Peyer's patch (tissue), 4 donors: ENCODE measurements at regions not wholly inside any gene's neighbourhood (a gene's known extent, or its start where the extent isn't known, plus 50 kb on each side); places are given as distances from the start of the nearest gene placed in this dataset.

Experiments used
- DNase-seq, 3 donors: peaks; one replicate each; pipeline ENCODE4 v3.0.0-alpha.2; 2017 to 2019
- H3K27ac ChIP-seq, 4 donors: fragments of 200-600 bp; sonication (generic); one replicate each; pipeline ENCODE4 v1.5.1; 2016 to 2019
- H3K27me3 ChIP-seq, 2 donors: fragments of 200-600 bp; sonication (generic); one replicate each; pipeline ENCODE4 v1.5.1; 2019
- H3K36me3 ChIP-seq, 3 donors: fragments of 200-600 bp; sonication (generic); one replicate each; pipeline ENCODE4 v1.5.1; 2016 to 2019
- H3K4me1 ChIP-seq, 4 donors: fragments of 200-600 bp; sonication (generic); one replicate each; pipeline ENCODE4 v1.5.1; 2016 to 2019
- H3K4me3 ChIP-seq, 4 donors: fragments of 200-600 bp; sonication (generic); 1 replicate in 3 of 4; 2 replicates in 1 of 4; pipeline ENCODE4 v1.5.1; 2016 to 2019; ENCODE audit warnings: mild to moderate bottlenecking in 1 of 4
- H3K9me3 ChIP-seq, 4 donors: fragments of 200-600 bp; sonication (generic); one replicate each; pipeline ENCODE4 v1.5.1; 2016 to 2019; ENCODE audit warnings: mild to moderate bottlenecking in 1 of 4
- POLR2A ChIP-seq, 2 donors: fragments of 450-650 bp; IDR thresholded peaks; one replicate each; pipeline ENCODE4 v1.5.1; 2017; ENCODE audit warnings: antibody characterized with exemption in 2 of 2, mild to moderate bottlenecking in 2 of 2, moderate library complexity in 2 of 2
- TF ChIP-seq, protein P1 (sequence below), 6 experiments: fragments of 450-650 bp in 4 of 6; fragments of 200-600 bp in 2 of 6; sonication (generic) in 1 of 6; IDR thresholded peaks; one replicate each; pipeline ENCODE4 v1.5.1; 2017 to 2019; ENCODE audit warnings: antibody characterized with exemption in 6 of 6, mild to moderate bottlenecking in 3 of 6, moderate library complexity in 1 of 6

DNA sequence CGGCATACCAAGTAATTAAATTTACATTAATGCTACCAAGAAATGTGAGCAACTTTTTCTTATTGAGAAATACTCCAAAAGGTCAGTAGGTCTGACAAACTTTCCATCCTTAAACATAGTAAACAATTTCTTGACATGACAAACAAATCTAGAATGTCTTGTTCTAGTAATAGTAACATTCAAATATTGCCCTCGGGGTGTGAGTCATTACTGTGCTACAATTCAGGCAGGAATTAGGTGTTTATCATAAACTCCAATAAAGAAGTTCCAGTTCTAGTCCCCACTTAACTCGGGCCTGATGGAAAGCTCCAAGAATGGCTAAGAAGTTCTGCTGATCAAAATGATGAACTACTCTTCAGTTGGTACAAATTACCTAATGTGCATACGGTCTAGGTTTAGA lies 235.6 kb upstream of the TUSC1 start:
- no peak overlapping the region for H3K4me3 ChIP-seq
- H3K36me3 ChIP-seq = no peaks in the 10 kb centered on the region
- TF ChIP-seq, protein P1, sequence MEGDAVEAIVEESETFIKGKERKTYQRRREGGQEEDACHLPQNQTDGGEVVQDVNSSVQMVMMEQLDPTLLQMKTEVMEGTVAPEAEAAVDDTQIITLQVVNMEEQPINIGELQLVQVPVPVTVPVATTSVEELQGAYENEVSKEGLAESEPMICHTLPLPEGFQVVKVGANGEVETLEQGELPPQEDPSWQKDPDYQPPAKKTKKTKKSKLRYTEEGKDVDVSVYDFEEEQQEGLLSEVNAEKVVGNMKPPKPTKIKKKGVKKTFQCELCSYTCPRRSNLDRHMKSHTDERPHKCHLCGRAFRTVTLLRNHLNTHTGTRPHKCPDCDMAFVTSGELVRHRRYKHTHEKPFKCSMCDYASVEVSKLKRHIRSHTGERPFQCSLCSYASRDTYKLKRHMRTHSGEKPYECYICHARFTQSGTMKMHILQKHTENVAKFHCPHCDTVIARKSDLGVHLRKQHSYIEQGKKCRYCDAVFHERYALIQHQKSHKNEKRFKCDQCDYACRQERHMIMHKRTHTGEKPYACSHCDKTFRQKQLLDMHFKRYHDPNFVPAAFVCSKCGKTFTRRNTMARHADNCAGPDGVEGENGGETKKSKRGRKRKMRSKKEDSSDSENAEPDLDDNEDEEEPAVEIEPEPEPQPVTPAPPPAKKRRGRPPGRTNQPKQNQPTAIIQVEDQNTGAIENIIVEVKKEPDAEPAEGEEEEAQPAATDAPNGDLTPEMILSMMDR (IDR thresholded peaks at IDR 0.05) = no peak
- no peak for DNase-seq
- no peaks in the 10 kb centered on the region for H3K27me3 ChIP-seq
- no peak overlapping the region for H3K27ac ChIP-seq
- no peaks in the 10 kb centered on the region for H3K9me3 ChIP-seq
- H3K4me1 ChIP-seq = no peaks in the 10 kb centered on the region

GRCh38 chr9:25904701-25905100 lies 226.5 kb upstream of the TUSC1 start:
- TF ChIP-seq, protein P1 (IDR thresholded peaks at IDR 0.05) = no peak
- no peak for TF ChIP-seq POLR2A (IDR thresholded peaks at IDR 0.05)
- Histone ChIP-seq H3K27me3 (no peaks in the 10 kb centered on the region), H3K9me3 (no peaks in the 10 kb centered on the region), H3K27ac (no peak overlapping the region), H3K36me3 (no peaks in the 10 kb centered on the region), H3K4me1 (no peaks in the 10 kb centered on the region), H3K4me3 (no peak overlapping the region)
- DNase-seq = no peak

DNA sequence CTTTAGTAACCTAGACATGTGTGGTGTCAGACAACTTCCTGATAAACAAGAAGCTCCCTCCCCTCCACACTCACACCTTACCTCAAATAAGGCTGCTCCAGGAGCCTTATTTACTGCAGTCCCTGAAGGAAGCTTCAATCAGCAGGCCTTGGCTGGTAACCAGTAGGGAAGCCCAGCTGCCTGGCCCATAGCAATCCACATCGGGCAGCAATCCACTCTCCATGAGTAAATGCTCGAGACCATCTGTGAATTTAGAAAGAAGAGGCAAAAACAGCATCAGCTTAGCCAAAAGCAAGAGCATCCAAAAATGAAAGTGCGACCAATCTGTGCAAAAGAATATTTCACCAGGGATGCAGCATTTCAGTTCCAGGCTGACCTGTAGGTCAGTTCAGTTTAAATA lies 213.3 kb upstream of the TUSC1 start:
- H3K4me3 ChIP-seq = no peak overlapping the region
- no peaks in the 10 kb centered on the region for H3K27me3 ChIP-seq
- DNase-seq = no peak
- H3K36me3 ChIP-seq = no peaks in the 10 kb centered on the region
- TF ChIP-seq, protein P1 (IDR thresholded peaks at IDR 0.05) = no peak
- no peak for TF ChIP-seq POLR2A (IDR thresholded peaks at IDR 0.05)
- peaks cover 0 to 6% (median 2%) of the 10 kb centered on the region in 4 donors for H3K9me3 ChIP-seq
- H3K4me1 ChIP-seq = no peaks in the 10 kb centered on the region
- no peak overlapping the region for H3K27ac ChIP-seq

GRCh38 chr9:25889661-25890060 lies 211.4 kb upstream of the TUSC1 start:
- DNase-seq = no peak
- H3K4me3 ChIP-seq = no peak overlapping the region
- no peaks in the 10 kb centered on the region for H3K36me3 ChIP-seq
- TF ChIP-seq, protein P1 (IDR thresholded peaks at IDR 0.05) = no peak
- no peak for TF ChIP-seq POLR2A (IDR thresholded peaks at IDR 0.05)
- H3K27me3 ChIP-seq = no peaks in the 10 kb centered on the region
- no peak overlapping the region for H3K27ac ChIP-seq
- peaks cover 0 to 6% (median 2%) of the 10 kb centered on the region in 4 donors for H3K9me3 ChIP-seq
- no peaks in the 10 kb centered on the region for H3K4me1 ChIP-seq

DNA sequence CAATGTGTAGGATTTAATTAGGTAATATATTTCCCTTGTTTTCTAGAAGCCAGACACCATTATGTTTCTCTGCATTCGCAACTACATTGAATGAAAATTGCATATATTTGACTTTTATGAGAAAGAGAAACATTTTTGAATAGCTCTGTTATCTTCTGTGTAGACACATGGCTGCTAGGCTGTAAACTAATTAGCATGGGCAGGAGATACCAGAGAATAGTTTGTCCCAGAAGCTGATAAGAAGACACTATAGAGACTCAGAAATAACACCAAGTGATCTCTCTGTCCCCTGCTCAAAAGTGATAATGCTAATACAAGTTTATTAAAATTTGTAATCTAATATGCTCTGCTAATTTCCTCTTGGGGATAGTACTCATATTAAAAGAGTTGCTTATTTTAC lies 198.0 kb upstream of the TUSC1 start:
- Histone ChIP-seq H3K27ac (no peak overlapping the region), H3K4me3 (no peak overlapping the region), H3K36me3 (no peaks in the 10 kb centered on the region), H3K4me1 (no peaks in the 10 kb centered on the region), H3K27me3 (no peaks in the 10 kb centered on the region), H3K9me3 (no peaks in the 10 kb centered on the region)
- TF ChIP-seq POLR2A (IDR thresholded peaks at IDR 0.05) = no peak
- TF ChIP-seq, protein P1 (IDR thresholded peaks at IDR 0.05) = no peak
- DNase-seq = no peak

DNA sequence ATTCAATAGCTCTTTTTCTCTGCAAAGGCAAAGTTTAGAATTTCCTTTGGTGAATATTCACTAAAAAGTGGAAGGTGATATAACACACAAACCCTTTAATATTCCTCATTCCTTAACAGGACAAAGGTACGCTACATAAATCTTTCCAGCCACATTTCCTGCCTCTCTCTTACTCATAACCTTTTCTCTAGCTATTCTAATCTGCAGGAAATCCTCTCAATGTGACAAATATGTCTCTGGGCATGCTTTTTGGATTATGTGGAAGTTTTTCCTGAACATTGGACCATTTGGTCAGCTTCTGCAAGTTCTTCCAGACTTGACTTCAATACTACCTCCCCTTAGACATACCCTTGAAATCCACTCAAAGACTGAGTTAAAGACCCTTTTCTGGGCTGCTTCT lies 186.3 kb upstream of the TUSC1 start:
- H3K27me3 ChIP-seq = no peaks in the 10 kb centered on the region
- H3K4me1 ChIP-seq = no peaks in the 10 kb centered on the region
- TF ChIP-seq, protein P1 (IDR thresholded peaks at IDR 0.05) = no peak
- TF ChIP-seq POLR2A (IDR thresholded peaks at IDR 0.05) = no peak
- no peak overlapping the region for H3K4me3 ChIP-seq
- DNase-seq = no peak
- no peak overlapping the region for H3K27ac ChIP-seq
- no peaks in the 10 kb centered on the region for H3K36me3 ChIP-seq
- no peaks in the 10 kb centered on the region for H3K9me3 ChIP-seq
